Erythroblast (primary cell): ENCODE measurements at regions not wholly inside any gene's neighbourhood (a gene's known extent, or its start where the extent isn't known, plus 50 kb on each side); places are given as distances from the start of the nearest gene placed in this dataset.
"Not testable (repeated sequence)": the region's sequence is repeated elsewhere in the genome, so short reads cannot be mapped to it uniquely, and the experiment has no call there.

Experiments used
- DNase-seq, 2 experiments: peaks; one replicate each; lab custom pipeline; 2025; lab: John Stamatoyannopoulos, UW
- GATA1 ChIP-seq: IDR thresholded peaks from 2 replicates; pipeline ENCODE4 v1.6.1; 2011; ENCODE audit warnings: low read depth, mild to moderate bottlenecking, control low read depth, low read length, moderate library complexity
- POLR2A ChIP-seq: IDR thresholded peaks from 2 replicates; pipeline ENCODE4 v1.6.1; 2011; ENCODE audit warnings: mild to moderate bottlenecking, low read length

DNA sequence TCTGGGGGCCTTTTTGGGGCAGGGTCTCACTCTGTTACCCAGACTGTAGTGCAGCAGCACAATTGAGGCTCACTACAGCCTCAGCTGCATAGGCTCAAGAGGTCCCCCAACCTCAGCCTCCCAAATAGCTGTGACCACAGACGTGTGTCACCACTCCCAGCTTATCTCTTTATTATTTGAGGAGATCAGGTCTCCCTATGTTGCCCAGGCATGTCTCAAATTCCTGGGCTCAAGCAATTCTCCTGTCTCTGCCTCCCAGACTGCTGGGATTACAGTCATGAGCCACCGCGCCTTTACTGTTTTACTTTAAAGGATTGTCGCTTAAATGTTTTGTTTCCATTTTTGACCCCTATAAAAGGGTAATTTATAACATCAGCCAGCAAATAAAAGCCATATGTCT lies 502.6 kb upstream of the AUTS2 start:
- no peak for DNase-seq
- no peak for TF ChIP-seq POLR2A
- TF ChIP-seq GATA1: no peak

- no peak for TF ChIP-seq POLR2A
- TF ChIP-seq GATA1: no peak
- no peak for DNase-seq
Measured at GRCh38 chr7:69104023-69104422, 494.3 kb upstream of the AUTS2 start.

DNA sequence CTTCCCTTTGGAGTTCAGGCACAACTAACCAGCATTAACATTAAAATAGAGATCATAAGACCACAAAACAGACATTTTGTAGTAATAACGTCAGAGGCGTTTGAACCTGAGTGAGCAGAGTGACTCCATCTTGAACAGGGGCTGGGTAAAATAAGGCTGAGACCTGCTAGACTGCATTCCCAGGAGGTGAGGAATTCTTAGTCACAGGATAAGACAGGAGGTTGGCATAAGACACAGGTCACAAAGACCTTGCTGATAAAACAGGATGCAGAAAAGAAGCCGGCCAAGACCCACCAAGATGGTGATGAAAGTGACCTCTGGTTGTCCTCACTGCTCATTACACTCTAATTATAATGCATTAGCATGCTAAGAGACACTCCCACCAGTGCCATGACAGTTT lies 493.2 kb upstream of the AUTS2 start:
- DNase-seq: no peak
- no peak for TF ChIP-seq POLR2A
- no peak for TF ChIP-seq GATA1

- no peak for DNase-seq
- TF ChIP-seq POLR2A (no peak), GATA1 (no peak)
Measured at GRCh38 chr7:69105981-69106380, 492.3 kb upstream of the AUTS2 start.

- not testable (repeated sequence) for DNase-seq
Measured at GRCh38 chr7:69106449-69106848, 491.8 kb upstream of the AUTS2 start.

GRCh38 chr7:69106946-69107345 lies 491.3 kb upstream of the AUTS2 start:
- DNase-seq: not testable (repeated sequence)

- DNase-seq: no peak
- TF ChIP-seq GATA1: no peak
Measured at GRCh38 chr7:69108097-69108496, 490.2 kb upstream of the AUTS2 start.

GRCh38 chr7:69109246-69109645 lies 489.0 kb upstream of the AUTS2 start:
- TF ChIP-seq POLR2A (no peak), GATA1 (no peak)
- no peak for DNase-seq

DNA sequence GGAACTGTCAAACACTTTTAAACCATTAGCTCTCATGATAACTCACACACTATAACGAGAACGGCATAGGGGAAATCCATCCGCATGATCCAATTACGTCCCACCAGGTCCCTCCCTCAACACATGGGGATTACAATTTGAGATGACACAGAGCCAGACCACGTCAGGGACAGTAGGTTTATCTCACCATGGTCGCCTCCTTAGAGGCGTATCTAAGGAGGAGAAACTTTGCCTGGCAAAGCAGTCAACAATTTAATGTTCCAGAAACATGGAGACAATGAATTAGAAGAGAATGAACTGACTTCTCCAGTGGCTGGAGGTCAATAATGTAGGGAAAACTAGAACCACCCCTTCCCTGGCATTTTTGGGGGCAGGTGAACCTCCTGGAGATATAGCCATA lies 488.4 kb upstream of the AUTS2 start:
- no peak for DNase-seq
- TF ChIP-seq POLR2A (no peak), GATA1 (no peak)

DNA sequence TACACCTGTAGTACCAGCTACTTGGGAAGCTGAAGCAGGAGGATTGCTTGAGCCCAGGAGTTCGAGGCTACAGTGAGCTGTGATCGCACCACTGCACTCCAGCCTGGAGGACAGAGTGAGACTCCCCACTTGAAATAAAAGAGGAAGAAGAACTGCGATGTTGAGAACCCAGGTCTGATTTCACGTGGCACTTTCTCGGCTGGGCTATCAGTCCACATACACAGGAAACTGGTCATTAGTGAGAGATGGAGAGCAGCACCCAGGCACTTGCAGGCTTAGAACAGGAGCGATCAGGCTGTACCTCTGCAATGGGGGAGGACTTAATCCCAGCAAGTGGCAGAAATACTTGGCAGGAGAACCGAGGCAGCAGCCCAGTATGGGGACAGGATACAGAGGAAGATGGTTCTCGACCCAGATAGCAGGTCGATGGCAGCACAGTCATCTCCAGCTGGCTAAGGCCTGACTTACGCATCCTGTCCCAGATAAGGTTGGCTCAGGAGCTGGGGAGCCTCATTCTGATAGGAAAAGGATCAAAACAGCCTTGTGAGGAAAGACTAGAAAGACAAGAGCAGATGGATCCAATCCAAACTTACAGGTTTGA lies 487.7 kb upstream of the AUTS2 start:
- TF ChIP-seq POLR2A (no peak), GATA1 (no peak)
- DNase-seq: no peak

GRCh38 chr7:69114374-69114773 lies 483.9 kb upstream of the AUTS2 start:
- TF ChIP-seq POLR2A (no peak), GATA1 (no peak)
- DNase-seq: no peak

DNA sequence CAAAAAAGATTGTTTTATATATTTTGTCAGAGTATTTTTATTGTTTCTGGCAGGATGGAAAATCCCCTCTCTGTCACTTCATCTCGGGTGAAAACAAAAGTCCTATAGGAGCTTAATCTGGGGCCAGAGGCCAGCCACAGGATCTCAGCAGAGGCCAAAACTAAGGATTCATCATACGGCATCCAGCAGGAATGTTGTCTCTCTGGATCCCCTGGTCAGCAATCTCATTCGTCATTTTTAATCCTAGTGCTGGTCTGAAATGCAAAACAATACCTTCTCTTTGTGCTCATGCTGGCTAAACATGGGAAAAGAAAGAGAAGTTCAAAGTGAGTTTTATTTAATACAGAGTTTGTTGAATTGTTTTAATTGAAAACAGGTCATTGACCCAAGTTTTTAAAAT lies 482.5 kb upstream of the AUTS2 start:
- no peak for DNase-seq

DNA sequence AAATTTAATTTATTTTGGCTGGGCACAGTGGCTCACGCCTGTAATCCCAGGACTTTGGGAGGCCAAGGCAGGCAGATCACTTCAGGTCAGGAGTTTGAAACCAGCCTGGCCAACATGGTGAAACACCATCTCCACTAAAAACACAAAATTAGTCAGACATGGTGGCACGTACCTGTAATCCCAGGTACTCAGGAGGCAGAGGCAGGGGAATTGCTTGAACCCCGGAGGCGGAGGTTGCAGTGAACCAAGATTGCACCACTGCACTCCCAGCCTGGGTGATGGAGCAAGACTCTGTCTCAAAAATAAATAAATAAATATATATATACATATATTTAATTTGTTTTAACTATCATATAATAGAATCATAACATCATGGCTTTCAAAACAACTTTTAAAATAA lies 482.1 kb upstream of the AUTS2 start:
- DNase-seq: not testable (repeated sequence)

More for the DNA sequence above, 482.5 kb upstream of the AUTS2 start:
- TF ChIP-seq POLR2A: no peak
- no peak for TF ChIP-seq GATA1

DNA sequence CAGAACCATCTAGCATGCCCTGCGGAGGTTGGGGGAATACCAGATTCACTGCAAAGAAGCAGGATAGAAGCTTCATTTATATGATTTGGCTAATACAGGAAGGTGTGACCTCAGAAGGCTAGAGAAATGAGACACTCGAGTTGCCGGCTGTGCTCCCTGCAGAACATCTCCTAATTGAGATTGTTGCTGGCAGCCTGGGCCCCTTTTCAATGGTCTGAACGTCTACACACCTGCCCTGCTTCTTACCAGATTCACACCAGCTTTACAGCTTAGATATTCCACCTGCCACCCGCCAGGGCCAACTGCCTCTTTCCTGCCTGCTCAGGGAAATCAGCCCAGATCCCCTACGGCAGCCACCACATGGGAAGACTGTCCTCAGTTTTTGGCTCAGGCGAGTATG lies 475.3 kb upstream of the AUTS2 start:
- no peak for TF ChIP-seq POLR2A
- TF ChIP-seq GATA1: no peak
- DNase-seq: no peak

- no peak for DNase-seq
- TF ChIP-seq GATA1 (no peak), POLR2A (no peak)
Measured at GRCh38 chr7:69126896-69127479, 471.3 kb upstream of the AUTS2 start.
